AG09319 (cell line): ENCODE measurements at regions not wholly inside any gene's neighbourhood (a gene's known extent, or its start where the extent isn't known, plus 50 kb on each side); places are given as distances from the start of the nearest gene placed in this dataset.

Experiments used
- DNase-seq: peaks from one replicate; pipeline ENCODE4 v3.0.0-alpha.2; 2010; ENCODE audit warnings: low read depth; ENCODE audit errors: extremely low read depth
- TF ChIP-seq, protein P1 (sequence below): IDR thresholded peaks from 2 replicates; pipeline ENCODE4 v1.5.1; 2011; ENCODE audit warnings: low read depth, mild to moderate bottlenecking, inconsistent platforms, low read length, moderate library complexity

DNA sequence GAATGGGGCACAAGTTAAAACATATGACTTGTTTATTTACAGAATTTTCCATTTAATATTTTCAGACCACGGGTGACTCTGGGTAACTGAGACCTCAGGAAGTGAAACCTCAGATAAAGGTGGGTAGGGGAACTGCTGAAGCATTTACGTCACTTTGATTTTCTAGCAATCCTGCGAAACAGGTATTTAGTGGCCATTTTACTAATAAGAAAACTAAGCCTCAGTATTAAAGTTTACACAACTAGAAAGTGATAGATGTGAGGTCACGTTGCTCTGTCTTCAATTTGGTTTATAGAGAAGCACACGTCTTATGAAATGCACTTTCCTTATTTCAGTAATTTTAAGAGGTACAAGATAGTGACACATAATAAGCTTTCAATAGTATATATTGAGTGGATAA is 402.8 kb downstream of the FGF9 start:
- DNase-seq = no peak
- TF ChIP-seq, protein P1, sequence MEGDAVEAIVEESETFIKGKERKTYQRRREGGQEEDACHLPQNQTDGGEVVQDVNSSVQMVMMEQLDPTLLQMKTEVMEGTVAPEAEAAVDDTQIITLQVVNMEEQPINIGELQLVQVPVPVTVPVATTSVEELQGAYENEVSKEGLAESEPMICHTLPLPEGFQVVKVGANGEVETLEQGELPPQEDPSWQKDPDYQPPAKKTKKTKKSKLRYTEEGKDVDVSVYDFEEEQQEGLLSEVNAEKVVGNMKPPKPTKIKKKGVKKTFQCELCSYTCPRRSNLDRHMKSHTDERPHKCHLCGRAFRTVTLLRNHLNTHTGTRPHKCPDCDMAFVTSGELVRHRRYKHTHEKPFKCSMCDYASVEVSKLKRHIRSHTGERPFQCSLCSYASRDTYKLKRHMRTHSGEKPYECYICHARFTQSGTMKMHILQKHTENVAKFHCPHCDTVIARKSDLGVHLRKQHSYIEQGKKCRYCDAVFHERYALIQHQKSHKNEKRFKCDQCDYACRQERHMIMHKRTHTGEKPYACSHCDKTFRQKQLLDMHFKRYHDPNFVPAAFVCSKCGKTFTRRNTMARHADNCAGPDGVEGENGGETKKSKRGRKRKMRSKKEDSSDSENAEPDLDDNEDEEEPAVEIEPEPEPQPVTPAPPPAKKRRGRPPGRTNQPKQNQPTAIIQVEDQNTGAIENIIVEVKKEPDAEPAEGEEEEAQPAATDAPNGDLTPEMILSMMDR = no peak

DNA sequence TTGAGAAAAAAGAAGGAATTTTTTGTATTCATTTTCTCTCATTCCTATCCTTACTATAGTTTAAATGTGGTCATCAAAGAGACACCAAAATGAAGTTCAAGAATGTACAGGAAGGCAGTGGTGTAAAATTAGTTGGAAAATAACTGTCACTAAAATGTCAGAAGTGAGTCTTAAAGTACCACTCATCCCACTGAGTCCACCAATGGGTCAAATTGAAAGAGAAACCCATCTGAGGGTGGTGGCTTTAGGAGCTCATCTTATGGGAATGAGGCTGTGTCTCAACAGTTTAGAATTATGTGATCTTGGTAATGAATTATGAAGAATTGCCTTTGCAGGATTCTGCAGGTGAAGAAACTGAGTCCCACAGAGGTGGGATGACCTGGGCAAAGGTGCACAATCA is 403.5 kb downstream of the FGF9 start:
- TF ChIP-seq, protein P1 = no peak
- no peak for DNase-seq

DNA sequence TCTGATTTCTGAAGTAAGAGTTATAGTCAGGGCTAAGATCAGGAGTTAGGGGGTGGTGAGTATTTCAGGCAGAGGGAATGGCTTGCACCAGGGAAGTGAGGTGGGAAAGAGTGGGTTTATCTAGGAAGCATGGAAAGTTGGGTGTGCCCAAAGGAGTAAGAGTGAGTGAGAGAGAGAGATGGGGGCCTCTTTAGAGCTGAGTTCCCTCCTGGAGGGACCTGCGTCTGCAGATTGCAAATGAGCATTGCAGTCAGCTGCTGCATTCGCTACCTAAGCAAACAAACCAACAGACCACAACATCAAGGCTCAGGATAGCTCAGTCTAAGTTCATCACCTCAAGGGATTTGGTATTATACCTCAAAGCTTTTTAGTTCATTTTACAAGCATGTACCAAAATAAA is 405.8 kb downstream of the FGF9 start:
- TF ChIP-seq, protein P1 = no peak
- no peak for DNase-seq

DNA sequence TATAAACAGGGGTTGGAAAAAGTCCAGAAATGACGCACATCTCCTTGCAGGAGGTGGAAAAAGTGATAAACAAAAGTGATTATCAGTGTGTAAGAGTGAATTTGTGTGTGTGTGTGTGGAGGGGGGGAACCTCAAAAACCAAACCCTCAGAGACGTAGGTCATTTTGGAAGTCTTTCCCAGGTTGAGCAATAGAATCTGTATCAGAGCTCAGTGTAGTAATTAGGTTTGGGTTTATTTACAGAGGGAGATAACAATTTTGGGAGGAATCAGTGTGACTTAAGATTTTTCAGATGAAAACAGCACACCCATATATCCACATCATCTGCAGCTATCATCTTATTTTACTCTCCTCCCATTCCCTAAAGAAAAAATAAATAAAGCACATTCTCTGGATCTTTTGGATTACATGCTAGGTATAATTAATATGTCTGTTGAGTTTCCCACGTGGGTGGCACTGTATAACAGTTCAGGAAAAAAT is 406.4 kb downstream of the FGF9 start:
- TF ChIP-seq, protein P1 = no peak
- no peak for DNase-seq

DNA sequence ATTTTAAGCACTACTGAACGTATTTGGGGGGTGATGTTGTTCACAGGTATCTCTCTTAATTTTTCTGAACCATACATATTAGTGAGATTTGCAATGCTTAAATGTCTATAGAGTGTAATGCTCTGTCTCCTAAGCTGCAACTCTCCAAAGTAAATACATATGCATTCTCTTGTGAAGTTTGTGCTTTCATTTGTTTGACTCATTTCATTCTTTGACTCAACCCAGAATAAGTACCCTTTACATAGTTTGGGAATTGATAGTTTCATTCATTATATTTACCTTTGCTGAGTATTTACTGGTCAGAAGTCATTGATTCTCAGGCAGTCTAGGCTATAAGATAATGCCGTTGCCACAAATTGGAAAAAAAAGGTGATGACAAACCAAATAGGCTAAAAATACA is 406.9 kb downstream of the FGF9 start:
- TF ChIP-seq, protein P1 = no peak
- DNase-seq = no peak

DNA sequence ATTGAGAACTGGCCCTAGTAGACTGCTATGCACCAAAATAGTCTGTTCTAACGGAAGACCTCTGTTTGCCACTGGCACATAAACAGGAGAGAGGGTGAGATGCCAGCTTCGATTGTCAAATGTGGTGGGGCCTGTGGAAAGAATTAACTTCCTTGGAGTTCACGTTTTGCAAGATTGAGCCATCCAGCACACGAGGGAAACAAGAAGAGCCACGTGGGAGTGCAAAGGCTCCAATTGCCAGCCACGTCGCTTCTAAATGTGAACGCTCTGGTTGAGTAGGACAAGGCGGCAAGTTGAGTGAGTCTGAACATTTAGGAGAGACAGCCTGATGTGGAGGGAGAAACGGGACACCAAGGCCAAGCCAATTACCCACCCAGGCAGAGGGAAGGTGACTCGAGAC is 409.1 kb downstream of the FGF9 start:
- TF ChIP-seq, protein P1 = no peak
- no peak for DNase-seq

DNA sequence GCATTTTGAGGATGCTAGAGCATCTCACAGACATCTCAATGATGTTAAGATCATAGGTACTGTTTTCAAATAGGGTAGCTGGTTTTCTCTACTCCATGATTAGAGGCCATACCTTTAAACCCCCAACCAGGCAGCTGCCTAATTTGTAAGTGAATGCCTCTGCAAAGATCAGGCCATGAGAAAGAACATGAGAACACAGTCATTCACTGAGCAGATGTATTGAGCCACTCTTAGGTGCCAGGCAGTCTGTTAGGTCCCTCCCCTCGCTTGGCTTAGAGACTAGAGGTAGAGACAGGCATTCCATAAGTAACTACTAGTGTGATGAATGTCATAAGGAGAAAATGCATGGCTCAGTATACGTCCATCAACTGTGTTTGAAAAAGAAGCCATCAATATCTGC is 410.0 kb downstream of the FGF9 start:
- no peak for DNase-seq
- TF ChIP-seq, protein P1 = no peak
